ENCODE measurements at regions not wholly inside any gene's neighbourhood (a gene's known extent, or its start where the extent isn't known, plus 50 kb on each side); places are given as distances from the start of the nearest gene placed in this dataset.
"Not testable (repeated sequence)": the region's sequence is repeated elsewhere in the genome, so short reads cannot be mapped to it uniquely, and the experiment has no call there.

DNA sequence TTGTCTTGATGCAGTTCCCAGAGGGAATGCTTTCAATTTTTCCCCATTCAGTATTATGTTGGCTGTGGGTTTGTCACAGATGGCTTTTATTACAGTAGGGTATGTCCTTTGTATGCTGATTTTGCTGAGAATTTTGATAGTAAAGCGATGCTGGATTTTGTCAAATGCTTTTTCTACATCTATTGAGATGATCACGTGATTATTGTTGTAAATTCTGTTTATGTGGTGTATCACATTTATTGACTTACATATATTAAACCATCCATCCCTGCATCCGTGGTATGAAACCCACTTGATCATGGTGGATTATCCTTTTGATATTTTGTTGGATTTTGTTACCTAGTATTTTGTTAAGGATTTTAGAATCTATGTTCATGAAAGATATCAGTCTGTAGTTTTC is 959.8 kb upstream of the ROBO1 start:
- H3K4me3 ChIP-seq (ENCODE audit: low read length in 2 of 2); H3K9me3 ChIP-seq (ENCODE audit: control insufficient read depth in 2 of 2, insufficient read depth in 1 of 2, low read length in 1 of 2); H3K4me1 ChIP-seq (ENCODE audit: control insufficient read depth in 2 of 2, insufficient read depth in 2 of 2, low read length in 2 of 2); DNase-seq (ENCODE audit: low read depth in 6 of 9, low spot score in 9 of 9); H3K27me3 ChIP-seq (ENCODE audit: control insufficient read depth in 2 of 2, insufficient read depth in 1 of 2, low read length in 1 of 2); H3K27ac ChIP-seq (ENCODE audit: low read depth in 1 of 2, low read length in 1 of 2); H3K36me3 ChIP-seq (ENCODE audit: control insufficient read depth in 2 of 2, insufficient read depth in 2 of 2, low read length in 1 of 2): not testable (repeated sequence)
- 93% methylated on average over 3 of the region's 3 CpGs for WGBS

DNA sequence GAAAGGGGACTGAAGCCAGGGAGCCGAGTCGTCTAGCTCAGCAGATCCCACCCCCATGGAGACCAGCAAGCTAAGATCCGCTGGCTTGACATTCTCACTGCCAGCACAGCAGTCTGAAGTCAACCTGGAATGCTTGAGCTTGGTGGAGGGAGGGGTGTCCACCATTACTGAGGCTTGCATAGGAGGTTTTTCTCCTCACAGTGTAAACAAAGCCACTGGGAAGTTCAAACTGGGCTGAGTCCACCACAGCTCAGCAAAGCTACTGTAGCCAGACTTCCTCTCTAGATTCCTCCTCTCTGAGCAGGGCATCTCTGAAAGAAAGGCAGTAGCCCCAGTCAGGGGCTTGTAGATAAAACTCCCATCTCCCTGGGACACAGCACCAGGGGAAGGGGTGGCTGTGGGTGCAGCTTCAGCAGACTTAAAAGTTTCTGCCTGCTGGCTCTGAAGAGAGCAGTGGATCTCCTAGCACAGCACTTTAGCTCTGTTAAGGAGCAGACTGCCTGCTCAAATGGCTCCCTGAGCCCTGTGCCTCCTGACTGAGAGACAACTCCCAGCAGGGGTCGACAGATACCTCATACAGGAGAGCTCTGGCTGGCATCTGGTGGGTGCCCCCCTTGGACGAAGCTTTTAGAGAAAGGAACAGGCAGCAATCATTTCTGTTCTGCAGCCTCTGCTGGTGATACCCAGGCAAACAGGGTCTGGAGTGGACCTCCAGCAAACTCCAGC is 942.0 kb upstream of the ROBO1 start:
- not testable (repeated sequence) for H3K27me3 ChIP-seq (ENCODE audit: control insufficient read depth in 2 of 2, insufficient read depth in 1 of 2, low read length in 1 of 2); H3K27ac ChIP-seq (ENCODE audit: low read depth in 1 of 2, low read length in 1 of 2); H3K4me1 ChIP-seq (ENCODE audit: control insufficient read depth in 2 of 2, insufficient read depth in 2 of 2, low read length in 2 of 2); H3K36me3 ChIP-seq (ENCODE audit: control insufficient read depth in 2 of 2, insufficient read depth in 2 of 2, low read length in 1 of 2); DNase-seq (ENCODE audit: low read depth in 6 of 9, low spot score in 9 of 9); H3K4me3 ChIP-seq (ENCODE audit: low read length in 2 of 2)
- 88% methylated on average over 5 of the region's 5 CpGs for WGBS
- peaks cover 0 to 19% of the 10 kb centered on the region in 2 donors for H3K9me3 ChIP-seq (ENCODE audit: control insufficient read depth in 2 of 2, insufficient read depth in 1 of 2, low read length in 1 of 2)

DNA sequence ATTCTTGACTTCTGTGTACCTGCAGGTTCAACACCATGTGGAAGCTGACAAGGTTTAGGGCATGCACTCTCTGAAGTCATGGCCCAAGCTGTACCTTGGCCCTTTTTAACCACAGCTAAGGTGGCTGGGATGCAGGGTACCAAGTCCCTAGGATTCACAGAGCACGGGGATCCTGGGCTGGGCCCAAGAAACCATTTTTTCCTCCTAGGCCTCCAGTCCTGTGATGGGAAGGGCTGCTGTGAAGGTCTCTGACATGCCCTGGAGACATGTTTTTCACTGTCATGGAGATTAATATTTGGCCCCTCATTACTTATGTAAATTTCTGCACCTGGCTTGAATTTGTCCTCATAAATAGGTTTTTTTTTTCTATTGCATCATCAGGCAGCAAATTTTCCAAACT is 937.5 kb upstream of the ROBO1 start:
- peaks cover 0 to 19% of the 10 kb centered on the region in 2 donors for H3K9me3 ChIP-seq (ENCODE audit: control insufficient read depth in 2 of 2, insufficient read depth in 1 of 2, low read length in 1 of 2)
- no peaks in the 10 kb centered on the region for H3K27me3 ChIP-seq (ENCODE audit: control insufficient read depth in 2 of 2, insufficient read depth in 1 of 2, low read length in 1 of 2)
- no peaks in the 10 kb centered on the region for H3K36me3 ChIP-seq (ENCODE audit: control insufficient read depth in 2 of 2, insufficient read depth in 2 of 2, low read length in 1 of 2)
- no peak overlapping the region for H3K4me3 ChIP-seq (ENCODE audit: low read length in 2 of 2)
- no peaks in the 10 kb centered on the region for H3K4me1 ChIP-seq (ENCODE audit: control insufficient read depth in 2 of 2, insufficient read depth in 2 of 2, low read length in 2 of 2)
- no peak for DNase-seq (ENCODE audit: low read depth in 6 of 9, low spot score in 9 of 9)
- no peak overlapping the region for H3K27ac ChIP-seq (ENCODE audit: low read depth in 1 of 2, low read length in 1 of 2)
- 91% methylated on average over 1 of the region's 1 CpG for WGBS

DNA sequence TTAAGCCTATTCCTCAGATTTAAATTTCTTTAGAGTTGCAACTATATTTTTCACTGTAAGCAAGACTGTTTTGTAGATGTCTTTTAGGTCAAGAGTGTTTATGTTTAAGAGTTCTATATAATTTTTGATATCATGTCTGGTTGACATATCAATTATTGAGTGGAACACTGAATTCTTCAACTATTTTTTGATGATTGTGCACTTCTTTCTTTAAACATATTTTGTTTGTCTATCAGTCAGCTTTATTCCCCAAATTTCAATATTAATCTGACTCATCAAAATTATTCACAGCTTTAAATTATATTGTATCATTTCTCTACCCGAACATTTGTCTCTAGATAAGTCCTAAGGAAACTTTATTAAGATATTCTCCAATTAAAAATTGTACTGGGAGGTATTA is 933.6 kb upstream of the ROBO1 start:
- Histone ChIP-seq H3K4me1 (ENCODE audit: control insufficient read depth in 2 of 2, insufficient read depth in 2 of 2, low read length in 2 of 2) (no peaks in the 10 kb centered on the region), H3K27ac (ENCODE audit: low read depth in 1 of 2, low read length in 1 of 2) (no peak overlapping the region), H3K4me3 (ENCODE audit: low read length in 2 of 2) (no peak overlapping the region), H3K27me3 (ENCODE audit: control insufficient read depth in 2 of 2, insufficient read depth in 1 of 2, low read length in 1 of 2) (no peaks in the 10 kb centered on the region), H3K9me3 (ENCODE audit: control insufficient read depth in 2 of 2, insufficient read depth in 1 of 2, low read length in 1 of 2) (peaks cover 0 to 8% of the 10 kb centered on the region in 2 donors), H3K36me3 (ENCODE audit: control insufficient read depth in 2 of 2, insufficient read depth in 2 of 2, low read length in 1 of 2) (no peaks in the 10 kb centered on the region)
- no peak for DNase-seq (ENCODE audit: low read depth in 6 of 9, low spot score in 9 of 9)
- WGBS: 90% methylated on average over 1 of the region's 1 CpG

DNA sequence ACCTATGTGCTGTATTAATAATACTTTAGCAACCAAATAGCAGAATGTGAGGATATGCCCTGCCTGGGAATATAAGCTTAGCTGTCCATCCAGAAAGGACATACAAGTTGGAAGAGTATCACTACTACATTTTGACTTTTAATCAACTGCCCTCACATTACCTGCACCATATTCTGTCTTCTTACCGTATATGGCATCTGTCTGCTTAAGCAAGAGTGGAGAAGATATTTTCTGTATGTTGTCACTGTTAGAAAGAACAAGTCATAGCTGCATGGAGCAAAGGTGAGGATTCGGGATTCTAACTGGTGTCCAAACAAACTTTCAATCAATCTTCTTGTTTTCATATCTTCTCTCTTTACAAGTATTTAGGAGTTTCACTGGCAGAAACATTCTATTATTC is 929.5 kb upstream of the ROBO1 start:
- no peaks in the 10 kb centered on the region for H3K36me3 ChIP-seq (ENCODE audit: control insufficient read depth in 2 of 2, insufficient read depth in 2 of 2, low read length in 1 of 2)
- no peaks in the 10 kb centered on the region for H3K27me3 ChIP-seq (ENCODE audit: control insufficient read depth in 2 of 2, insufficient read depth in 1 of 2, low read length in 1 of 2)
- no peaks in the 10 kb centered on the region for H3K4me1 ChIP-seq (ENCODE audit: control insufficient read depth in 2 of 2, insufficient read depth in 2 of 2, low read length in 2 of 2)
- no peaks in the 10 kb centered on the region for H3K9me3 ChIP-seq (ENCODE audit: control insufficient read depth in 2 of 2, insufficient read depth in 1 of 2, low read length in 1 of 2)
- 90% methylated on average over 2 of the region's 2 CpGs for WGBS
- no peak for DNase-seq (ENCODE audit: low read depth in 6 of 9, low spot score in 9 of 9)
- no peak overlapping the region for H3K4me3 ChIP-seq (ENCODE audit: low read length in 2 of 2)
- H3K27ac ChIP-seq (ENCODE audit: low read depth in 1 of 2, low read length in 1 of 2): no peak overlapping the region

DNA sequence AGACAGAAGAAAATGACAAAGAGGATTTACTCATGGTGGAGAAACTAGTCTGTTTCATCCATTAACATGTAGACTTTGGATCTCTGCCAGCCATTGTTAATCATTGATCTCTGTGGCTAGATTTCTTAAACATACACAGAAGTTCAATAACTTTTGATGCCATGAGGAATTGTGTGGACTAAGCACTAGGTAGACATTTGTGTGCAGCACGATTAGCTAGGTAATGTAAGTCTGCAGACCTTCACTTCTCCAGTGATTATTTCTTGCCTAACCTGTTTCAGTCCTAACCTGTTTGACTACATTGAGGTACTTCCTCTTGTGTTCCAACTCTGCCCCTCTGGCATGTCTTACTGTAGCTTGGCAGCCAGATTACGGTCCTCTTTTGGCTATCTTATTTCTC is 928.5 kb upstream of the ROBO1 start:
- no peaks in the 10 kb centered on the region for H3K4me1 ChIP-seq (ENCODE audit: control insufficient read depth in 2 of 2, insufficient read depth in 2 of 2, low read length in 2 of 2)
- DNase-seq (ENCODE audit: low read depth in 6 of 9, low spot score in 9 of 9): peak in 1 of 9 donors; percentile 9
- no peak overlapping the region for H3K4me3 ChIP-seq (ENCODE audit: low read length in 2 of 2)
- WGBS: 84% methylated on average over 2 of the region's 2 CpGs
- H3K9me3 ChIP-seq (ENCODE audit: control insufficient read depth in 2 of 2, insufficient read depth in 1 of 2, low read length in 1 of 2): no peaks in the 10 kb centered on the region
- no peaks in the 10 kb centered on the region for H3K36me3 ChIP-seq (ENCODE audit: control insufficient read depth in 2 of 2, insufficient read depth in 2 of 2, low read length in 1 of 2)
- no peak overlapping the region for H3K27ac ChIP-seq (ENCODE audit: low read depth in 1 of 2, low read length in 1 of 2)
- no peaks in the 10 kb centered on the region for H3K27me3 ChIP-seq (ENCODE audit: control insufficient read depth in 2 of 2, insufficient read depth in 1 of 2, low read length in 1 of 2)

DNA sequence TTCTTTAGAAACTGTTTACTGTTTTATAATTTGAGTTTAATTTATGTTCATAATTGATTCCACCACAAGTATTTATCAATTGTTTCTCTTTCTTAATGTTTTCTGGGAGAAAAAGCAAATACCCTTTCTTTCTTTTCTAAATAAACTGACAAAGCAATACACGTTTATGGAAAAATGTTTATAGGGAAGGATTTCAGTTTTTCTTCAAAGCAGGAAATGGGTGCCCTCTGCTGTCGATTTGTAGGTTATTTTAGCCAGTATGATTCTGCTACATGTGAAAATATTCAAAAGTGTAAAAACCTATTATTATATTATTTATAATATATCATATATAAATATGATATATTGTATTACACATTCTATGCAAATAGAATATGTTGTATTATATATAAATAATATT is 921.0 kb upstream of the ROBO1 start:
- Histone ChIP-seq H3K4me3 (ENCODE audit: low read length in 2 of 2) (no peak overlapping the region), H3K4me1 (ENCODE audit: control insufficient read depth in 2 of 2, insufficient read depth in 2 of 2, low read length in 2 of 2) (no peaks in the 10 kb centered on the region), H3K27me3 (ENCODE audit: control insufficient read depth in 2 of 2, insufficient read depth in 1 of 2, low read length in 1 of 2) (no peaks in the 10 kb centered on the region), H3K9me3 (ENCODE audit: control insufficient read depth in 2 of 2, insufficient read depth in 1 of 2, low read length in 1 of 2) (no peaks in the 10 kb centered on the region), H3K27ac (ENCODE audit: low read depth in 1 of 2, low read length in 1 of 2) (no peak overlapping the region), H3K36me3 (ENCODE audit: control insufficient read depth in 2 of 2, insufficient read depth in 2 of 2, low read length in 1 of 2) (no peaks in the 10 kb centered on the region)
- no peak for DNase-seq (ENCODE audit: low read depth in 6 of 9, low spot score in 9 of 9)
- WGBS: 12% methylated on average over 2 of the region's 2 CpGs

DNA sequence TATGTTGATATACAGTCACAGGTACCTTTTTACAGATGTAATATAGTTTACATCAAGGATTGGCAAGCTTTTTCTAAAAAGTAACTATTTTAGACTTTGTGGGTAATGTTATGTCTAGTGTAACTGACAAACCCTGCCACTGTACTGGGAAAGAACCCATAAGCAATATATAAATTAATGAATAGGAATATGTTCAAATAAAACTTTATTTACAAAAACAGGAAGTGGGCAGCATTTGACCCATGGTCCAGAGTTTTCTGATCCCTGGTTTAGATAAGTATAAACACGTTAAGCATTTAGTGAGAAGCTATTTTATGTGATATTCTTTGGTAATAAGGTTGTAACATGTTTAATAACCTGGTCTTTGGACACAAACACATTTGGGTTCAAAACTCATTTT is 915.2 kb upstream of the ROBO1 start:
- Histone ChIP-seq H3K9me3 (ENCODE audit: control insufficient read depth in 2 of 2, insufficient read depth in 1 of 2, low read length in 1 of 2) (no peaks in the 10 kb centered on the region), H3K4me3 (ENCODE audit: low read length in 2 of 2) (no peak overlapping the region), H3K36me3 (ENCODE audit: control insufficient read depth in 2 of 2, insufficient read depth in 2 of 2, low read length in 1 of 2) (no peaks in the 10 kb centered on the region), H3K27ac (ENCODE audit: low read depth in 1 of 2, low read length in 1 of 2) (no peak overlapping the region), H3K27me3 (ENCODE audit: control insufficient read depth in 2 of 2, insufficient read depth in 1 of 2, low read length in 1 of 2) (no peaks in the 10 kb centered on the region), H3K4me1 (ENCODE audit: control insufficient read depth in 2 of 2, insufficient read depth in 2 of 2, low read length in 2 of 2) (no peaks in the 10 kb centered on the region)
- 87% methylated on average over 1 of the region's 1 CpG for WGBS
- DNase-seq (ENCODE audit: low read depth in 6 of 9, low spot score in 9 of 9): no peak

DNA sequence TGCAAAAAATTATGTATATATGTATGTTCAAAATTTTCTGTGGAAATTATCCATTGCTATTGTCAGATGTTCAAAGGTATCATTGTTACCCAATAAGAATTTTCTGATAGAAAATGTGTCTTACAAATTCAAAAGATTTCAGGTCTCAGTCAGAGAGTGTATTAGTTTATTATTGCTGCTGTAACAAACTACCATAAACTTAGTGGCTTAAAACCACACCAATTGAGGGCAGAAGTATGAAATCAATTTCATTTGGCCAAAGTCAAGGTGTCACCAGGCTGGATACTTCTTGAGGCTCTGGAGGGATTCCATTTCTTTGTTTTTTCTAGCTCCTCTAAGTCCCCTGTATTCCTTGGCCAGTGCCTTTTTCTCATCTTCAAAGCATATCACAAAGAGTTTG is 914.4 kb upstream of the ROBO1 start:
- no peak overlapping the region for H3K4me3 ChIP-seq (ENCODE audit: low read length in 2 of 2)
- no peaks in the 10 kb centered on the region for H3K36me3 ChIP-seq (ENCODE audit: control insufficient read depth in 2 of 2, insufficient read depth in 2 of 2, low read length in 1 of 2)
- H3K27me3 ChIP-seq (ENCODE audit: control insufficient read depth in 2 of 2, insufficient read depth in 1 of 2, low read length in 1 of 2): no peaks in the 10 kb centered on the region
- H3K4me1 ChIP-seq (ENCODE audit: control insufficient read depth in 2 of 2, insufficient read depth in 2 of 2, low read length in 2 of 2): no peaks in the 10 kb centered on the region
- no peak overlapping the region for H3K27ac ChIP-seq (ENCODE audit: low read depth in 1 of 2, low read length in 1 of 2)
- DNase-seq (ENCODE audit: low read depth in 6 of 9, low spot score in 9 of 9): no peak
- H3K9me3 ChIP-seq (ENCODE audit: control insufficient read depth in 2 of 2, insufficient read depth in 1 of 2, low read length in 1 of 2): no peaks in the 10 kb centered on the region

DNA sequence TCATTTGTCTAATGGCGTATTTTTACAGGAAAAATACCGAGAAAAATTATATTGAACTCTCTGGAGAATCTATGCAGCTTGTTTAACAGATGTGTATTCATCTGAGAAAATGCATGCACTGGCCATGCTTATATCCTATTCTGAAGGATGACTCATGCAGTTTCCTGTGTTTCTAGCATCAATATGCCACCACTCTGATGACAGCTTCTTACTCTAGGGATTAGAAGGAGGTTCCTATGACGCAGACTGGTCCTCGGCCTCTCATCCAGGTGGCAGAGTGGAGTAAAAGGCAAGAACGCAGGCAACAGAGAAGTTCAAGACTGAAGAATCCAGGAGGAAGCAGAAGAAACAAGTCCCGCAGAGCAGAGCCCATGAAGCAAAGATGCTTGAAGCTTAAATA is 910.0 kb upstream of the ROBO1 start:
- no peaks in the 10 kb centered on the region for H3K36me3 ChIP-seq (ENCODE audit: control insufficient read depth in 2 of 2, insufficient read depth in 2 of 2, low read length in 1 of 2)
- H3K27ac ChIP-seq (ENCODE audit: low read depth in 1 of 2, low read length in 1 of 2): no peak overlapping the region
- DNase-seq (ENCODE audit: low read depth in 6 of 9, low spot score in 9 of 9): no peak
- no peak overlapping the region for H3K4me3 ChIP-seq (ENCODE audit: low read length in 2 of 2)
- no peaks in the 10 kb centered on the region for H3K4me1 ChIP-seq (ENCODE audit: control insufficient read depth in 2 of 2, insufficient read depth in 2 of 2, low read length in 2 of 2)
- H3K27me3 ChIP-seq (ENCODE audit: control insufficient read depth in 2 of 2, insufficient read depth in 1 of 2, low read length in 1 of 2): no peaks in the 10 kb centered on the region
- 86% methylated on average over 6 of the region's 6 CpGs for WGBS
- no peaks in the 10 kb centered on the region for H3K9me3 ChIP-seq (ENCODE audit: control insufficient read depth in 2 of 2, insufficient read depth in 1 of 2, low read length in 1 of 2)

All from thymus (tissue), 11 donors.